GM12878 (cell line): ENCODE measurements at regions not wholly inside any gene's neighbourhood (a gene's known extent, or its start where the extent isn't known, plus 50 kb on each side); places are given as distances from the start of the nearest gene placed in this dataset.

Experiments
- ATAC-seq: fragments of 200-7000 bp; cut with Tn5 transposase; 3 replicates; pipeline ENCODE4 v1.9.1; 2020; ENCODE audit warnings: mild to moderate bottlenecking, moderate library complexity
- BruUV-seq: library from RNA; stranded (reverse); fragments of 400-500 nt; replicated peaks from 2 replicates; lab custom pipeline; 2021; lab: Mats Ljungman, UMichigan
- CTCF ChIA-PET: fragments of 300-600 bp; sonication (Branson Sonifier 250); formaldehyde crosslinking; extraction: SDS; loops from one replicate; lab custom pipeline; 2021; ENCODE audit warnings: inconsistent platforms; lab: Yijun Ruan, JAX
- POLR2A ChIA-PET: fragments of 350-600 bp; formaldehyde crosslinking; extraction: SDS; loops from one replicate; lab custom pipeline; 2021; ENCODE audit warnings: inconsistent platforms; lab: Charles Lee
- RAD21 ChIA-PET: fragments of 300-600 bp; sonication (Branson Sonifier 250); formaldehyde crosslinking; loops from one replicate; lab custom pipeline; 2023; ENCODE audit warnings: antibody characterized with exemption; ENCODE audit not compliant: unreplicated experiment; lab: Charles Lee
- SMC1A ChIA-PET: fragments of 300-600 bp; sonication (Branson Sonifier 250); formaldehyde crosslinking; loops from one replicate; lab custom pipeline; 2023; ENCODE audit not compliant: unreplicated experiment, uncharacterized antibody; lab: Charles Lee
- DNase-seq: peaks from one replicate; pipeline ENCODE4 v3.0.0-alpha.2; 2011; ENCODE audit warnings: low read depth, low spot score
- FAIRE-seq: peaks from 3 replicates; lab custom pipeline; 2011; peaks lifted over from hg19 to GRCh38; lab: Jason Lieb, UNC
- H2AFZ ChIP-seq: 2 replicates; pipeline ENCODE4 v1.6.0; 2011; ENCODE audit warnings: low read depth, low read length, control low read depth; ENCODE audit not compliant: control insufficient read depth
- H3K27ac ChIP-seq: 2 replicates; pipeline ENCODE4 v1.5.1; 2011; ENCODE audit warnings: control low read depth; ENCODE audit not compliant: control insufficient read depth, insufficient read depth
- H3K27me3 ChIP-seq, 2 experiments: replicated peaks in 1 of 2; 2 replicates each; pipeline versions ENCODE4 v1.6.0 to v1.6.1; 2011; ENCODE audit warnings: low read length in 1 of 2; ENCODE audit not compliant: control insufficient read depth in 2 of 2, insufficient read depth in 2 of 2
- H3K36me3 ChIP-seq, 2 experiments: 2 replicates each; pipeline ENCODE4 v1.5.1; 2011; ENCODE audit warnings: low read length in 1 of 2; ENCODE audit not compliant: control insufficient read depth in 2 of 2, insufficient read depth in 2 of 2
- H3K4me1 ChIP-seq: 2 replicates; pipeline ENCODE4 v1.6.1; 2011; ENCODE audit warnings: mild to moderate bottlenecking, low read length, moderate library complexity, mixed read lengths; ENCODE audit not compliant: control insufficient read depth, insufficient read depth
- H3K4me2 ChIP-seq: 2 replicates; pipeline ENCODE4 v1.6.0; 2011; ENCODE audit warnings: control low read depth; ENCODE audit not compliant: control insufficient read depth, insufficient read depth
- H3K4me3 ChIP-seq: fragments of 200-600 bp; sonication (generic); 2 replicates; pipeline ENCODE4 v1.5.1; 2016
- H3K79me2 ChIP-seq: 2 replicates; pipeline ENCODE4 v1.6.0; 2011; ENCODE audit warnings: low read length; ENCODE audit not compliant: control insufficient read depth, insufficient read depth
- H3K9ac ChIP-seq: 2 replicates; pipeline ENCODE4 v1.8.0; 2011; ENCODE audit warnings: low read length, control low read depth, mixed read lengths; ENCODE audit not compliant: control insufficient read depth, insufficient read depth
- H3K9me3 ChIP-seq: replicated peaks from 3 replicates; pipeline ENCODE4 v1.5.1; 2011; ENCODE audit warnings: mild to moderate bottlenecking, low read length; ENCODE audit not compliant: control insufficient read depth, insufficient read depth
- H4K20me1 ChIP-seq: 2 replicates; pipeline ENCODE4 v1.6.0; 2011; ENCODE audit not compliant: control insufficient read depth, insufficient read depth
- ETV6 ChIP-seq, 2 experiments: fragments of 450-650 bp in 1 of 2; IDR thresholded peaks in 1 of 2; conservative IDR thresholded peaks in 1 of 2; 2 replicates each; pipeline ENCODE4 v1.6.1; 2014; ENCODE audit warnings: antibody characterized with exemption in 1 of 2, borderline replicate concordance in 1 of 2, low read depth in 1 of 2, mild to moderate bottlenecking in 1 of 2, moderate library complexity in 1 of 2
- HCFC1 ChIP-seq: fragments of 150-350 bp; IDR thresholded peaks from 2 replicates; pipeline ENCODE4 v1.6.1; 2014; ENCODE audit warnings: low read length
- HSF1 ChIP-seq: fragments of 150-350 bp; IDR thresholded peaks from 2 replicates; pipeline ENCODE4 v1.6.1; 2014; ENCODE audit warnings: mild to moderate bottlenecking, low read depth, low read length
- IKZF1 ChIP-seq: fragments of 450-650 bp; conservative IDR thresholded peaks from 2 replicates; pipeline ENCODE4 v1.6.1; 2017; ENCODE audit warnings: antibody characterized with exemption, mild to moderate bottlenecking
- IRF5 ChIP-seq: fragments of 450-650 bp; IDR thresholded peaks from 2 replicates; pipeline ENCODE4 v1.6.1; 2017; ENCODE audit warnings: borderline replicate concordance
- JUND ChIP-seq: IDR thresholded peaks from 2 replicates; pipeline ENCODE4 v1.6.1; 2012; ENCODE audit warnings: low read depth, mild to moderate bottlenecking, low read length, improper control_type of control experiment, moderate library complexity
- NR2C1 ChIP-seq: fragments of 450-650 bp; IDR thresholded peaks from 2 replicates; pipeline ENCODE4 v1.6.1; 2017; ENCODE audit warnings: antibody characterized with exemption, mild to moderate bottlenecking, moderate library complexity
- RAD51 ChIP-seq: fragments of 450-650 bp; IDR thresholded peaks from 2 replicates; pipeline ENCODE4 v1.6.1; 2016; ENCODE audit warnings: moderate library complexity, mild to moderate bottlenecking, inconsistent platforms
- RB1 ChIP-seq: fragments of 450-650 bp; formaldehyde crosslinking; IDR thresholded peaks from 2 replicates; pipeline ENCODE4 v1.6.1; 2017; ENCODE audit warnings: mild to moderate bottlenecking, borderline replicate concordance
- SREBF2 ChIP-seq: IDR thresholded peaks from 2 replicates; pipeline ENCODE4 v1.6.1; 2012; ENCODE audit warnings: mild to moderate bottlenecking, low read length
- SRF ChIP-seq, 2 experiments: IDR thresholded peaks; 2 replicates each; pipeline ENCODE4 v1.6.1; 2011; ENCODE audit warnings: low read depth in 2 of 2, low read length in 2 of 2, mild to moderate bottlenecking in 1 of 2, moderate library complexity in 1 of 2
- TCF7 ChIP-seq: IDR thresholded peaks from 2 replicates; pipeline ENCODE4 v1.6.1; 2014; ENCODE audit warnings: antibody characterized with exemption, borderline replicate concordance
- ZBED1 ChIP-seq: IDR thresholded peaks from 2 replicates; pipeline ENCODE4 v1.6.1; 2016; ENCODE audit warnings: borderline replicate concordance
- ZNF217 ChIP-seq: fragments of 450-650 bp; IDR thresholded peaks from 2 replicates; pipeline ENCODE4 v1.6.1; 2017; ENCODE audit warnings: antibody characterized with exemption, mild to moderate bottlenecking
- ZZZ3 ChIP-seq: IDR thresholded peaks from 2 replicates; pipeline ENCODE4 v1.6.1; 2011; ENCODE audit warnings: low read depth; ENCODE audit not compliant: control insufficient read depth, insufficient read length
- WGBS: methylation state at CpG from one replicate; pipeline ENCODE4 v1.1.6; 2016; ENCODE audit warnings: low lambda C conversion rate; ENCODE audit not compliant: insufficient replicate concordance, insufficient coverage; ENCODE audit errors: missing lambda C conversion rate; 5-methylcytosine and 5-hydroxymethylcytosine counted together
- in situ Hi-C: fragments of 300-500 bp; cut with MboI; formaldehyde crosslinking; loops from 9 replicates; pipeline ENCODE4 v1.14.3; 2018; ENCODE audit warnings: mixed read lengths
- intact Hi-C: fragments of 100-400 bp; cut with micrococcal nuclease; formaldehyde crosslinking; loops from one replicate; pipeline ENCODE4 v1.14.2; 2022; ENCODE audit not compliant: unreplicated experiment
- TF ChIP-seq, protein P1 (sequence below): fragments of 450-650 bp; IDR thresholded peaks from 2 replicates; pipeline ENCODE4 v1.6.1; 2017; ENCODE audit warnings: mild to moderate bottlenecking, moderate library complexity

GRCh38 chr6:24019830-24020229 lies 106.2 kb upstream of the NRSN1 start:
- no TSS peak for BruUV-seq
- no peak for TF ChIP-seq JUND
- TF ChIP-seq SREBF2, result no peak
- TF ChIP-seq IKZF1, result no peak
- TF ChIP-seq RB1, result no peak
- no peak for TF ChIP-seq ZNF217
- no peak for TF ChIP-seq HCFC1
- TF ChIP-seq, protein P1, sequence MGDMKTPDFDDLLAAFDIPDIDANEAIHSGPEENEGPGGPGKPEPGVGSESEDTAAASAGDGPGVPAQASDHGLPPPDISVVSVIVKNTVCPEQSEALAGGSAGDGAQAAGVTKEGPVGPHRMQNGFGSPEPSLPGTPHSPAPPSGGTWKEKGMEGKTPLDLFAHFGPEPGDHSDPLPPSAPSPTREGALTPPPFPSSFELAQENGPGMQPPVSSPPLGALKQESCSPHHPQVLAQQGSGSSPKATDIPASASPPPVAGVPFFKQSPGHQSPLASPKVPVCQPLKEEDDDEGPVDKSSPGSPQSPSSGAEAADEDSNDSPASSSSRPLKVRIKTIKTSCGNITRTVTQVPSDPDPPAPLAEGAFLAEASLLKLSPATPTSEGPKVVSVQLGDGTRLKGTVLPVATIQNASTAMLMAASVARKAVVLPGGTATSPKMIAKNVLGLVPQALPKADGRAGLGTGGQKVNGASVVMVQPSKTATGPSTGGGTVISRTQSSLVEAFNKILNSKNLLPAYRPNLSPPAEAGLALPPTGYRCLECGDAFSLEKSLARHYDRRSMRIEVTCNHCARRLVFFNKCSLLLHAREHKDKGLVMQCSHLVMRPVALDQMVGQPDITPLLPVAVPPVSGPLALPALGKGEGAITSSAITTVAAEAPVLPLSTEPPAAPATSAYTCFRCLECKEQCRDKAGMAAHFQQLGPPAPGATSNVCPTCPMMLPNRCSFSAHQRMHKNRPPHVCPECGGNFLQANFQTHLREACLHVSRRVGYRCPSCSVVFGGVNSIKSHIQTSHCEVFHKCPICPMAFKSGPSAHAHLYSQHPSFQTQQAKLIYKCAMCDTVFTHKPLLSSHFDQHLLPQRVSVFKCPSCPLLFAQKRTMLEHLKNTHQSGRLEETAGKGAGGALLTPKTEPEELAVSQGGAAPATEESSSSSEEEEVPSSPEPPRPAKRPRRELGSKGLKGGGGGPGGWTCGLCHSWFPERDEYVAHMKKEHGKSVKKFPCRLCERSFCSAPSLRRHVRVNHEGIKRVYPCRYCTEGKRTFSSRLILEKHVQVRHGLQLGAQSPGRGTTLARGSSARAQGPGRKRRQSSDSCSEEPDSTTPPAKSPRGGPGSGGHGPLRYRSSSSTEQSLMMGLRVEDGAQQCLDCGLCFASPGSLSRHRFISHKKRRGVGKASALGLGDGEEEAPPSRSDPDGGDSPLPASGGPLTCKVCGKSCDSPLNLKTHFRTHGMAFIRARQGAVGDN, result no peak
- no peak for TF ChIP-seq ZZZ3
- no peak for TF ChIP-seq TCF7
- no peak for TF ChIP-seq IRF5
- no peak for TF ChIP-seq ZBED1
- no peak for TF ChIP-seq NR2C1
- no peak for TF ChIP-seq RAD51
- TF ChIP-seq HSF1, result no peak
- TF ChIP-seq SRF (IDR thresholded peaks at IDR 0.05; ENCODE audit: low read depth in 2 of 2, low read length in 2 of 2), result no peak
- TF ChIP-seq ETV6 (conservative IDR thresholded peaks at IDR 0.05 in 1 of 2, IDR thresholded peaks at IDR 0.05 in 1 of 2; ENCODE audit: borderline replicate concordance in 1 of 2, low read depth in 1 of 2), result no peak
- no peak for DNase-seq
- ChIA-PET POLR2A (interaction anchor here (0.6 kb wide), 1 partner anchor 44 kb away, joined by 3 read pairs; no protein-coding TSS in a partner anchor), RAD21 (no interaction called here), SMC1A (interaction anchor here (0.5 kb wide), 1 partner anchor 53 kb away, joined by 3 read pairs; no protein-coding TSS in a partner anchor), CTCF (no interaction called here)
- in situ Hi-C loops (no loop called here), intact Hi-C loops (no loop called here)
- H3K9ac ChIP-seq, result no peak overlapping the region
- no peaks in the 10 kb centered on the region for H4K20me1 ChIP-seq
- no peak for FAIRE-seq
- H3K4me3 ChIP-seq, result no peak overlapping the region
- no peak overlapping the region for H3K4me2 ChIP-seq
- ATAC-seq, result no peak
- no peaks in the 10 kb centered on the region for H3K9me3 ChIP-seq
- WGBS, result 41% methylated on average over 5 of the region's 5 CpGs
- H3K27me3 ChIP-seq, result no peaks in the 10 kb centered on the region
- H3K36me3 ChIP-seq, result no peaks in the 10 kb centered on the region
- H3K79me2 ChIP-seq, result no peaks in the 10 kb centered on the region
- H3K27ac ChIP-seq, result no peak overlapping the region
- H2AFZ ChIP-seq, result no peak overlapping the region
- H3K4me1 ChIP-seq, result no peaks in the 10 kb centered on the region
